GM11168 (cell line): ENCODE measurements at regions not wholly inside any gene's neighbourhood (a gene's known extent, or its start where the extent isn't known, plus 50 kb on each side); places are given as distances from the start of the nearest gene placed in this dataset.

Experiments
- in situ Hi-C: fragments of 300-500 bp; cut with MboI; formaldehyde crosslinking; loops from one replicate; pipeline ENCODE4 v1.12.0; 2022; ENCODE audit warnings: low sequenced_read_pairs; ENCODE audit not compliant: unreplicated experiment

- in situ Hi-C loops = no loop called here
Measured at GRCh38 chr15:98402486-98402885, 245.9 kb upstream of the IGF1R start.

DNA sequence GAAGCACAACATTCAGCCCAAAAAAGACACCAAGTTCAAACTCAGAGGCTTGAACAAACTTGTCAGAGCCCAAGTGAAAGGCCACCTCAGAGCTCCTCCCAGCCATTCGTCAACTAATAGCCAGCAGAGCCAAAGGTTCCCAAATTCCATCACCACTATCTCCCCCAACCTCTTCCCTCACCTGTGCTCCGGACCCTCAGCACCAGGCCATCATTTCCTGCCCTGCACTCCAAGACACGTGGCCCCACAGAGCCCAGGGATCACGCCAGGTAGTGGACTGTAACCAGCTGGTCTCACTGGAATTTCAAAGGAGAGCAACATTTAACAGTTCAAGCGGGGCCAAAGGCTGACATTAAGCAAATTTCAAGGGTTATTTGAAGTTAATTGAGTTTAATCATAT lies 245.2 kb upstream of the IGF1R start:
- in situ Hi-C loops = no loop called here

- in situ Hi-C loops = no loop called here
Measured at GRCh38 chr15:98403569-98403968, 244.8 kb upstream of the IGF1R start.

DNA sequence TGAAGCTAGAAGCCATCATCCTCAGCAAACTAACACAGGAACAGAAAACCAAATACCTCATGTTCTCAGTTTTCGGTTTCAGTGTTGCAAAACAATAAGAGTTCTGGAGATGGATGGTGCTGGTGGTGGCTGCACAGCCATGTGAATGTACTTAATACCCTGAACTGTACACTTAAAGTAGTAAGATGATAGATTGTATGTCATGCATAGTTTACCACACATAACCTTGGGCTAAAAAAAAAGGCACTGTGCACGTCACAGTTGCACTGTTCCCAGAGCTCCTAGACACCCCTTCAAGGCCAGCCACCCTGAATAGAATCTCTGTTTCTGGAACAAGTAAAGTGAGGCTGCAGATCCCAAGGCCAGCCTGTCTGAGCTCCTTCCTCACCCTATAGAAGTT lies 243.3 kb upstream of the IGF1R start:
- in situ Hi-C loops = no loop called here

- in situ Hi-C loops = no loop called here
Measured at GRCh38 chr15:98408231-98408630, 240.1 kb upstream of the IGF1R start.

GRCh38 chr15:98410328-98410727 lies 238.0 kb upstream of the IGF1R start:
- in situ Hi-C loops = no loop called here

GRCh38 chr15:98412852-98413251 lies 235.5 kb upstream of the IGF1R start:
- in situ Hi-C loops = no loop called here

GRCh38 chr15:98413933-98414546 lies 234.3 kb upstream of the IGF1R start:
- in situ Hi-C loops = no loop called here

DNA sequence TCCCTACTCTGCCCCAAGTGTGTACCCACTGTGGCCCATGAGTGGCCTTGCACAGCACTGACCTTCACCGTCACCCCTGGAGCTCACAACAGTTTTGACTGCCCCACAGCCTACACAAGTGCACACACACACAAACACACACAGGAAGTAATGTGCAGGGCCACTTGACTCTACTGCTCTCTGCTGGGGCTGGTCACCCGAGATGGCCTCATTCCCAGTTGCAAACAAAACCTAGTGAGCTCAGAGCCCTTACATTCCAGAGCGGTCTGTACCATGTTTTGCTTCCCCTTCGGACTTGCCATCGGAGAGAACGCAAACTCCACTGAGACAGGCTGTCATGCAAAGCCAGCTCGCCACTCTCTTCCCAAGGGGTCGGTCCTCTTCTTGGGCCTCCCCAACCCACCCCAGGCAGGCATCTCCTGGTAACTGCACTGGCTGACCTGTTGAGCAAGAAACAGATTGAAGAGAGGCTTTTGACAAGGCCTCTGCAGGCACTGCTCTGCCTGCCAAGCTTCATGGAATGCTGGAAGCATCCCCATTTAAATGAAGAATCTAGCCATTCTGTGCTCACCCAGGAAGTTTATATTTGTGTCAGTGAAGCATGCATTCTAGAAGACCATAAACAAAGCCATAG lies 232.0 kb upstream of the IGF1R start:
- in situ Hi-C loops = loop anchor here (5.0 kb wide), 1 partner anchor 114 kb away; no protein-coding TSS in a partner anchor

DNA sequence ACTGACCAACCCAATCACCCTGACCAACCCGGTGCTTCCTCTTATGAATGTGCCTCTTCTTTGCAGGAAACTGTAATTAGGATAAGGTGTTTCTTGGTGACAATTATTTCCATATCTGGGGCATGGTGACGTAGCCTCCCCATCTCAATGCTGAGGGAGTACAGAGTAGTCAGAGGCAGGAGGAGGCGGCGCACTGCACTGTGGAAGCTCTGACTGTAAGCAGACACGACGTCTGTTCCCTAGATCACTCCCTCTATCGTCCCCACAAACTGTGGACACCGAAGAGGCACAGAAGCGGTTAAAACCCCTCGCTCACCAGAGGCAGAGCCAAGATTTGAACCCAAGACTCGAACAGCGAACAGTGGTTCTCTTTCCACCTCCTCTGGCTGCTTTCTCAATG lies 231.0 kb upstream of the IGF1R start:
- in situ Hi-C loops = loop anchor here (5.0 kb wide), 1 partner anchor 115 kb away; no protein-coding TSS in a partner anchor

DNA sequence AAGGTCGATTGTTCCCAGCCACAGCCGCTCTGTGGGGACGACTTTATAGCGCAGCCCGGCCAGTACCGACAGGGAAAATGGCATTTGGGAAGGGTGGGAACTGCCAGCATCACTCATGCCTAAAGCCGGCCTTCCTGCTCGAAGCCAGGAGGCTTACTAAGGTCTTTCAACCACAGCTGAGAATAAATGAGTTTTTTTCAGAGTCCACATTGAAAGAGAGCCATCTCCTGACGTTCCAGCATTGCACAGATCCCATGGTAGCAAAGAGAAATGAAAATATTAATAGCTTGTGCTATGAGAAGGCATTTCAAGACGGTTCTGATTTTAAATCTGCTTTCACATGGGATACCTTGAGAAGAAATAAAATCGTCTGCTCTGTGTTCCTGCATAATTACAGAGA lies 230.2 kb upstream of the IGF1R start:
- in situ Hi-C loops = loop anchor here (5.0 kb wide), 1 partner anchor 116 kb away; no protein-coding TSS in a partner anchor

DNA sequence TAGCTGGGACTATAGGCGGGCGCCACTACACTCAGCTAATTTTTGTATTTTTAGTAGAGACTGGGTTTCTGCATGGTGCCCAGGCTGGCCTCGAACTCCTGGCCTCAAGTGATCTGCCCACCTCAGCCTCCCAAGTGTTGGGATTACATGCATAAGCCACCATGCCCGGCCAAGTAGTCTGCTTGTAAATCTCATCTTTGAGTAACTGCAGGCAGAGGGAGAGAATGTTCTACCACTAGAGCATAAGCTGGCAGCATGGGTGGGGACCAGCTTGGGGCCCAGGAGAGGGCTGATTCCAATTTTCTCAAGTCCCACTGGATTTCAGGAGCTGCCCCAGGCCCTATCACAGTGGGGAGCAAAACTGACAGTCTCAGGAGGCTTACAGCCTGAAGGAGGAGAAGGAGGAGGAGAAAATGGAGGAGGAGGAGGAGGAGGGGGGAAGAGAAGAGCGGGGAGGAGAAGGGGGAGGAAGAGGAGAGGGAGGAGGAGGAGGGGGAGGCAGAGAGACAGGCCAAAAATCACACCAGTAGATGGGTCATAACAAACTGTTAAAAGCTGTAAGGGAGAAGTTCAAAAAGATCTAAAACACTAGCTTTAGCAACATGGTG lies 229.1 kb upstream of the IGF1R start:
- in situ Hi-C loops = loop anchor here (5.0 kb wide), 1 partner anchor 117 kb away; no protein-coding TSS in a partner anchor

DNA sequence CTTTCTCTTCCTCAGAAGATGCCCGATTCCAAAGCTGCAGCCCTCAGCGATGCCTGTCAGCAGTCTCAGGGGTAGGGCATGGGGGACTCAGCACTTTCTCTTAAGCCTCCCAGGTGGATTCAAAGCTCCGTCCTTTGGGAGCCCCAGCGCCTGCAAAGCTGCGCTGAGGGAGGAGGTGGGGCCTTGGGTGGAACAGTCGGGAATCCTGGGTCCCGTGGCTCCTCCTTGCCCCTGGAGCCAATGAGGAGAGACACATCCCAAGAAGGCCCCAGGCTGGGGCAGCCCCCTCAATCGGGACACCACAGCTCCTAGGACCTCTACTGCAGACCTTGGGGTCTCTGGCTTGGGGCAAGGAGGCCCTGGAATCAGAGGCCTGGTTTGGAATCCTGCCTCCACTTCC lies 227.5 kb upstream of the IGF1R start:
- in situ Hi-C loops = no loop called here

DNA sequence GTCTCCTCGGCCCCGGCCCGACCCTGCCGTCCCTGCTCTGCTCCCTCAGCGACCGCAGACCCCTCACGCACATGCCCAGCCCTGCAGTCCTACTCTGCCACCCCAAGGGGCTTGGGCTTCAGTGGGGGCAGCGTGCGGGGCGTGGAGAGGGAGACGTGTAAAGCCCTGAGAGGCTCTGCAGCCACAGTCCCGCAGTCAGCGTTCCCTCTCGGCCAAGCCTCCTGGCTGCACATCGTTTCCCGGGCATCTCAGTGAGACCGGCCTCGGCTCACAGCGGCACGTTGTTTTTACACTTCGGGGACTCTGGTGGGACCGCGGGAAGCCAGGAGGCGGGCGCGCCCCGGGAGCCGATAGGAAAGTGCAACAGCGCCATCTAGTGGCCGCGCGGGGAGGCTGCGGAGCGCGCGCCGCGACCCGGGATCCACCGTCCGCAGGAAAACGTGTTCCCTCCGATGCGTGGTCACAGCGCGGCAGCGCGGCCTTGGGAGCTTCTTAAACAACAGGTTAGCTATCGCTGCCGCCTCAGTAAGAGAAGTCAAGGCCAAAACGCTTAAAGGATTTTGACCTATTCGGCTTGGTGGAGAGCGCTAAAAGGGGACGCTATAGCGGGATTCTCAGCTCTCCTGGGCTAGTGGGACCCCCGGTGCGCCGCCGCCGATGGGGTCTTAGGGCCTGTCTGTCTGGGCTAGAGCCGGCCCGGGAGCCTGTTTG lies 226.8 kb upstream of the IGF1R start:
- in situ Hi-C loops = no loop called here

DNA sequence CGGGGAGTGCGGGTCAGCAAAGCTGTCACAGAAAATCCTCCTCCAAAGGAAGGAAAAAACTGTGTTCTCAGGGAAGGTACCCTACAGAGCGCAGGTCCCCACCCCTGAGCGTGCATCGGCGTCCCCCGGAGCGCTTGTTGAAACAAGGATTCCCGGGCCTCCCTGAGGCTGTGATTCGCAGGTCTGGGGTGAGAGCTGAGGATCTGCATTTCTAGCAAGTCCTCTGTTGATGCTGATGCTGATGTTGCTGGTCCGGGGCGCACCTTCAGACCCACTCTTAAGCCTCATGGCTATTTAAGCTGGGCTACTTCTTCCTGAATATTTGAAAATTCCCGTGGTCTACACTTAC lies 226.2 kb upstream of the IGF1R start:
- in situ Hi-C loops = no loop called here

GRCh38 chr15:98425173-98425572 lies 223.2 kb upstream of the IGF1R start:
- in situ Hi-C loops = no loop called here

DNA sequence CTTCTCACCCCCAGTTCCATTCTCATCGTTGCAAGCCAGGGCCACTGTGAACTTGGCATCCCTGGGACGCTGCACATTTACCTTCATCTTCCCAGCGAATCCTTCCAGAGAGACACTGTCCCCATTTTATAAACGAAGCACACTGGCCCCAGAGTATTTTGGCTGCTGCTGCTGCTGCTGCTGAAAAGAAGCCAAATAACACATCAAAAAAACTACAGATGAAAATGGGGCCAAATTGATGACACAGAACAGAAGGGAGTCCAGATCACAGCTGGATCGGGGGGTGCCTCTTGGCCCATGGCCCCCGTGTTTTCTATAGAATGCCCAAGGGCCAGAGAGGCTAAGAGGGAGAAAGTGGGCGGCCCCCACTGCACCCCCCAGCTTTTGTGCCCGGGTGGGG lies 221.0 kb upstream of the IGF1R start:
- in situ Hi-C loops = no loop called here

- in situ Hi-C loops = no loop called here
Measured at GRCh38 chr15:98428253-98428989, 219.9 kb upstream of the IGF1R start.

- in situ Hi-C loops = no loop called here
Measured at GRCh38 chr15:98431171-98431570, 217.2 kb upstream of the IGF1R start.

DNA sequence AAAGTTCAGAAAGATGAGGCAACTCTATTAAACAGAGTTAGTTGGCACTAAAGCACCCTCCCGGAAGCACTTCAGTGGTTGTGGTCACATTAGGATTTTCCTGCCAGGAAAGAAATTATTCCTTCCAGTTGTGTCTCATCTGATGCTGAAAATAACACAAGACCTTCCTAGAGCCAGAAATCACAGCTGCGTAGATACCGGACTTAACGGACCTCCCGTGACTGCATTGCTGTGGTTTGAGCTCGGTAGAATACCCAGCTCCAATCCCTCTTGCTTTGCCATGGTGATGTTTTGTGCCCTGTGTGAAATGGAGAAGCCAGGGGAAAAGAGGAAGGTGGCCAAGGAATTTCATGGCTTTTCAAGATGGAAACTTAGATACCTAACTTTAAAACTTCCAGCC lies 215.0 kb upstream of the IGF1R start:
- in situ Hi-C loops = no loop called here
